ENCODE measurements at regions not wholly inside any gene's neighbourhood (a gene's known extent, or its start where the extent isn't known, plus 50 kb on each side); places are given as distances from the start of the nearest gene placed in this dataset.

DNA sequence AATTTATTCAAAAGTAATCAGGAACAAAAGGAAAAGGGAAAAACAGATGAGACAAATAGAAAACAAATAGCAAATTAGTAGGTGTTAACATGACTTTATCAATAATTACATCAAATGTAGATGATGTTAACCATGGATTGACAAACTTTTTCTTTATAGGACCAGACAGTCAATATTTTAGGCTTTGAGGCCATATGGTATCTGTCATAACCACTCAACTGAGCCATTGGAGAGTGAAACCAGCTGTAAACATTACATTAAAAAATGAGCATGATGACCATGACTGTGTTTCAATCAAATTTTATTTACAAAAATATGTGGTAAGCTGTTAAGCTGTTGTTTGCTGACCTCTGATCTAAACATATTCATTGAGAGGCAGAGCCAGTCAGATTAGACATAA, 118.5 kb upstream of the NWD2 start:
- no peak for DNase-seq

DNA sequence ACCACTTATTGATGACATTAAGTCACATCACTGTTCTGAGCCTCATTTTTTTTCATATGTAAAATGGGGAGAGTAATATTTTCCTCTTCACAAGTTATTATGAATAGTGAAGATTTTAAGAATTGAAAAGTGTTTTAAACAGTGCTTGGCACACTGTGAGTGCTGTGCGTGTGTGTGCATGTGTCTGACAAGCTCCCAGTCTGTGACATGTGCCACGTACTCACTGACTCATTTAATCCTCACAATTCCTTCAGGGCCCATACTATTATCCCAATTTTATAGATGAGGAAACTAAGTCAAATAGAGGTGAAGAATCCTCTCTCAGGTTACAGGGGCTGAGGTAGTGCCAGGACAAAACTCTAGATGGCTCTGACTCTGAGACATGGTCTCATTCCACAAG, 114.1 kb upstream of the NWD2 start:
- no peak for DNase-seq

DNA sequence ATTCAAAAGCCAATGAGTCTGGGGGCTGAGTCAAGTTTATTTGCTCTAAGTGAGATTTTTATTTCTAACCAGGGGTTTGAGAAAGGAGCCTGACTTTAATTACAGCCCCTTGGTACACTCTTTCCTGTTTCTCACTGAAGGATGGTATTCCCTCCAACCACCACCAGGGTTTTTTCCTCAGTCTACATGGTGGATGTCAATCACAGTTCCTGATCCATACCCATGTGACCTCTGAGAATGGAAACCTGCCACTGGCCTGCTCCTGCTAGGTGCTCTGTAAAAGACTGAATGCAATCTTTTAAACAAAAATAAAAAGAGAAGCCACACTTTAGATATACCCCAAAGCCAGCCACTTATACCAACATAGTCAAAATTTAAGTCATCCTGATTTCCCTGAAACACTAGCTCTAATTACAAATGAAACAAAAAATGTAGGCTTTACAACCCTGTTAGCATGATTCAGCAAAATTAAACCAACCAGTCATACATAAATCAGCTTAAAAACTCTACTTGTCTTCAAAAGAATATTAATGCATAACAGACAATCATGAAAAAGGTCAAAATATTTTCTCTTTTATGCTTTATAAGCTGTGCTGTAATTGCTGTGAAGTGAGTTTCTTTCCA, 112.1 kb upstream of the NWD2 start:
- no peak for DNase-seq

DNA sequence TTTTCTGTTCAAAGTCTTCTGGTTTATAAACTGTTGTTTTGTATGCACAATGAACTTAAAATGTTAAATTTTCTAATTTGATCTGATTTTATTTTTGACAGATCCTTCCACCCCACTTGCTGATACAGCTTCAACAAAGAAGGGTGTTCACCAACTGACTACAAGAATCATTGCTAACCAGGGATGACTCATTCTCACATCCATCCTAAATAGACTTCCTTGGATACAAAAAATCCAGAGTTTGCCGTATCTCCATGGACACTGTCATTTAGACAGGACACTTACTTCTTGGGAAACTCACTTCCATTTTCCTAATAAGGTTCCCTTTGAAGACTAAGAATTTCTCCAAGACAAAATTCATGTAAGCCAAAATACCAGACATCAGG, 111.6 kb upstream of the NWD2 start:
- no peak for DNase-seq

DNA sequence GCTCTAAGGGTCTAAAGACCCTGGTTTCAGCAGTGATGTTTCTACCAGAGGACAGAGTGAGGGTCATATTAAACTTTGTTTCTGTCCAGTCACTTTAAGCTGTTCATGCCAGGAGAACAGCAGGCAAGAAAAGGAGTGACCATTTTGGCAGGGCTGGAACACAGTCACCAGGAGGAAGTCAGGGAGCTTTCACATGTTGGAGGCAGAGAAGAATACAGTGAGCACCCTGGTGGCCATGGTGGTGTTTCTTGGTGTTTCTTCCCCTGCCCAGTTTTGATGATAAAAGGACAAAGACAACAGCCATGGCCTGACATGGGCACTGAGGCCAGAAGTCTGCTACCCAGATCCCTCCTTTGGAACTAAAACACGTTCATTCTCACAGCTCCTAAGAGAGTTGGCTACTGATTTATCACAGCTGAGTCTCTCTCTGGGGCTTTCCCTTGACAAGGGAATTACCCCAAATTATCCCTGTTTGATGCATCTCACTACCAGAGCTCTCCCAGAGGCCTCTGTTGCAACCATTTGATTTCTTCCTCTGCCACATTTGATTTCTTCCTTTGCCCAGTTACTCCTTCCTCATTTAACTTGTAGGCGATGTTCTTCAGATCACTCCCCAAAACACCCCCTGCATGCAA, 106.4 kb upstream of the NWD2 start:
- no peak for DNase-seq

DNA sequence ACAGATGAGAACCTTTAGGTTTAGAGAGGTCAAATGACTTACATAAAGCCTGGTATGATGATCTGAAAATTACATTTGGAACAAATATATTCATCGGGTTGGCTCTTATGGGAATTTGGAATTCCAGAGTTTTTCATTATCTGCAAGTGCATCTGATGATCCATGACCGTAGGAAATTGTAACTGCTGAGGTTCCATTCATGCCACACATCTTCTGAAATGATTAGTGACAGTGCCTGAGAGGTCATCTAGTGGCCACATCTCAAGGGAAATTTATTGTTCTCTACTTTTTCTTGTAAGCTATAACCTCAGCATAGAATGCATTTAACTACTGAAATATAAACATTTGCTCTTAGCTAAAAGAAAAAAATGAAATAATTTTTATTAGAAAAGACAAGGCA, 105.8 kb upstream of the NWD2 start:
- DNase-seq, result no peak

DNA sequence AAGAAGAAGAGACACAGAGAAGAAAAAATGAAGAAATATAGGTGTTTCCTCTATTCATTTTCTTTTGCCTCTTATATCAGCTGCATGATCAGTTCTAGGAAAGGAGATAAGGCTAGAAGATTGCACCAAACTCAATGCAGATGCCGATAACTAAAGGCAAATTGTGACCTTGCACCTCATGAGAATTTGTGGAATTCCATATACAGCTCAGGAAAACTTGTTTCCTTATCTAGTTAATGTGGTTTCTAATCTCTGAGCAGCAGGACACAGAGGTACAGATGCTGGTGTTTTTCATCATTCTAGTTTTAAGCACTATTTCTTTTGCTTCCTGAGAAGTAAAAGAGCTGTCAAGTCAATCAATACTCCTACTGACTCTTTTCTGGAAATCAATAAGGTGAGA, 104.6 kb upstream of the NWD2 start:
- no peak for DNase-seq

DNA sequence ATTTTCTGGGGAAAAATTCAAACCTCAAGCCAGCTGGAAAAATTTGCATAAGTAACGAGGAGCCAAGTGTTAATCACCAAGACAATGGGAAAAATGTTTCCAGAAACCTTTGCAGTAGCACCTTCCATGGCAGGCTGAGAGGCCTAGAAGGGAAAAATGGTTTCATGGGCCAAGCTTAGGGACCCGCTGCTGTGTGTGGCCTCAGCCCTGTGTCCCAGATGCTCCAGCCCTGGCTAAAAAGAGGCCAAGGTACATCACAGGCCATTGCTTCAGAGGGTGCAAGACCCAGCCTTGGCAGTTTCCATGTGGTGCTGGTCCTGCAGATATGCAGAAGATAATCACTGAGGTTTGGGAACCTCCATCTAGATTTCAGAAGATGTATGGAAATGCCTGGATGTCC, 98.3 kb upstream of the NWD2 start:
- DNase-seq, result no peak

DNA sequence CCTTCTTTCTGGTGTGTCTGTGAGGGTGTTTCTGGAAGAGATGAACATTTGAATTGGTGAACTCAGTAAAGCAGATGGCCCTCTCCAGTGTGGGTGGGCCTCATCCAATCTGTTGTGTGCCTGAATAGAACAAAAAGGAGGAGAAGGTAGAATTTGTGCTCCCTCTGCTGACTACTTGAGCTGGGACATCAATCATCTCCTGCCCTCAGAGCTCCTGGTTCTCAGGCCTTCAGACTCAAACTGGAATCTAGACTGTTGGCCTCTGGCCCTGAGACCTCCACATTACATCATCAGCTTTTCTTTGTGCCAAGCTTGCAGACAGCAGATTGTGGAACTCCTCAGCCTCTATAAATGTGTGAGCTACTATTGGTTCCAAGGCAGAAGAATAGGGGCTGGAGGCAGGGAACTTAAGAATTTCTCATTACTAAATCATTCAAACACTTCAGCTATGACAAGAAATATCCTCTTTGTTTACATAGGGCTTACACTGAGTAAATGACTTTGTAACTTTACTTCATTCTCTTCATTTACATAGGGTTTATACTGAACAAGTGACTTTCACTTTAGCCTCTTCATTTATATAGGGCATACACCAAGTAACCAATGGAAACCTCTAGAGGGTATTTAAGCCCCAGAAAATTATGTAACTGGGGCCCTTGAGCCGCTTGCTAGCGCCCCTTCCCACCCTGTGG, 86.9 kb upstream of the NWD2 start:
- no peak for DNase-seq

DNA sequence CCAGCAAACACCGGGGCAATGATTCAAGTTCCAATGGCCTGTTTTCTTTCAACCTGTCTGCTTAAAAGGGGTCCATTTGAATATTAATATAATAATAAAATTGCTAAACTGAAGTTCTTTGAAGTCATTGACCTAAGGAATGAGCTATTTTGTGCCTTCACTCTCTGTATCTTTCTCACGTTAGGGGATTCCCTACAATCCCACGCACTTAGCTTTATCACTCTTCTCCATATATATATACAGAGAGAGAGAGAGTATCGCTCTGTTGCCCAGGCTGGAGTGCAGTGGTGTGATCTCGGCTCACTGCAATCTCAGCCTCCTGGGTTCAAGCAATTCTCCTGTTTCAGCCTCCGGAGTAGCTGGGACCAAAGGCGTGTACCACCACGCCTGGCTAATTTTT, 83.9 kb upstream of the NWD2 start:
- no peak for DNase-seq

DNA sequence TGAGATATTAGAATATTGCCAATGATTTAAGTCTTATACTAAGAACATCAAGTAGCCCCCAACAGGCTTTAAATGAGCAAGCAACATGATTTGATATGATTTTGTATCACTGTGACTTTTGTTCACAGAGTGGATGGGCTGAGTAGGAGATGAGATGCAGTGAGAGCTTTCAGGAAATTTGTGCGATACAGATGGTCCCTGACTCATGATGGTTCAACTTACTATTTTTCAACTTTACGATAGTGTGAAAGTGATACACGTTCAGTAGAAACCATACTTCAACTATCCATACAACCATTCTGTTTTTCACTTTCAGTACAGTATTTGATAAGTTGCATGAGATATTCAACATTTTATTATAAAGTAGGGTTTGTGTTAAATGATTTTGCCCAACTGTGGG, 78.7 kb upstream of the NWD2 start:
- no peak for DNase-seq

DNA sequence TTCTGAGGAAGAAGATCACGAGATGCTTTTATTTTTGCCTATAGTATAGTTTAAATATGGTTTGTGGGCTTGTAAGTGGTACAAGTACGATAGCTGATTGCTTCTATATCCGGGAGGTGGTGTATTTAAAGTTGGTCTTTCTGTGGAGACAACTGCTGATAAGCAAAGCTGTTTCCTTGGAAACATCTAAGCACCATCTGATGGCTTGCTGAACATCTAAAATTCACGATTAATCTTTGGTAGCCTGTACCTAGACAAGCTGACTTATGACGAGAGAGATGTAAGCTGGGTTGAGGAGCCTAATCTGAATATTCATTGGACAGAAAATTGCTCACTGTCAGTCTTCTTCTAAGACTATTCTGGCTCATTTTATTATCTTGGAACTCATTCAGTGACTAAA, 74.6 kb upstream of the NWD2 start:
- DNase-seq, result no peak

DNA sequence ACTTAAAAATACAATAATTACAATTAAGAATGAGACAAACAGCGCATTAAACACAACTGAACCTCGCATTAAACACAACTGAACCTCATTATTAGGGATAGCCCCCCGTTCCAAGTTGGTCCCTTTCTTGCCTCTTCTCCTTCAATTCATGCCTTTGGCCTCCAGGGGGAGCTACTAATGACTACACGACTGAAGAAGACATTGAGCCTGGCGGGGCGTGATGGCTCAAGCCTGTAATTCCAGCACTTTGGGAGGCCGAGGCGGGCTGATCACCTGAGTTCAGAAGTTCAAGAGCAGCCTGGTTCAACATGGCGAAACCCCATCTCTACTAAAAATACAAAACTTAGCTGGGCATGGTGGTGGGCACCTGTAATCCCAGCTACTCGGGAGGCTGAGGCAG, 56.4 kb upstream of the NWD2 start:
- no peak for DNase-seq

All from activated effector memory CD4-positive, alpha-beta T cell treated with Interleukin-2 at 50 U/mL for 16 hours (primary cell).